Stomach (tissue), 4 donors: ENCODE measurements at regions not wholly inside any gene's neighbourhood (a gene's known extent, or its start where the extent isn't known, plus 50 kb on each side); places are given as distances from the start of the nearest gene placed in this dataset.
"Not testable (repeated sequence)": the region's sequence is repeated elsewhere in the genome, so short reads cannot be mapped to it uniquely, and the experiment has no call there.

Experiments used
- POLR2A ChIP-seq, 4 donors: fragments of 450-650 bp; IDR thresholded peaks; one replicate each; pipeline ENCODE4 v1.6.1; 2016; ENCODE audit warnings: antibody characterized with exemption in 4 of 4, control low read depth in 2 of 4, mild to moderate bottlenecking in 1 of 4, moderate library complexity in 1 of 4
- POLR2AphosphoS5 ChIP-seq, 3 donors: sonication (generic); formaldehyde crosslinking; IDR thresholded peaks; one replicate each; pipeline ENCODE4 v1.6.1; 2016; ENCODE audit warnings: antibody characterized with exemption in 3 of 3
- TF ChIP-seq, protein P1 (sequence below), 7 experiments: fragments of 450-650 bp in 4 of 7; fragments of 200-600 bp in 3 of 7; sonication (generic) in 3 of 7; IDR thresholded peaks; one replicate each; pipeline ENCODE4 v1.5.1; 2016 to 2019; ENCODE audit warnings: antibody characterized with exemption in 7 of 7, control low read depth in 2 of 7, mild to moderate bottlenecking in 1 of 7

DNA sequence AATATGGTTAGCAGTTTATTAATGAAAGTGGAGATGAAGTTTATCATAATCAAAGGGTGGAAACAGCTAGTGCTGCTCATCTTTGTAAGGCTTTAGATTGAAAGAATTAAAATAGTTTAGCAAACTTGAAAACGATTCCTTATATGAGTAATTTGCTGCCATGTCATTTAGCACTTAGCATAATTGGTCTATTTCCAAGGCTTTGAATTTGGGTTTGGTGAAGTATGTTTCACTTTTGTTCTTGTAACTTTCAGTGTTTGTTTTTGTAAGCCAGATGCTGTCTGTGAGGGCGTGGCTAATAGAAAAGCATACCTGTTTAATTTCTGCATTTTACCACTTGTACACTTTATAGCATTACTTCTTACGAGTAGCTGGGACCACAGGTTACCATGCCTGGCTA is 109.5 kb downstream of the LAT start:
- TF ChIP-seq, protein P1, sequence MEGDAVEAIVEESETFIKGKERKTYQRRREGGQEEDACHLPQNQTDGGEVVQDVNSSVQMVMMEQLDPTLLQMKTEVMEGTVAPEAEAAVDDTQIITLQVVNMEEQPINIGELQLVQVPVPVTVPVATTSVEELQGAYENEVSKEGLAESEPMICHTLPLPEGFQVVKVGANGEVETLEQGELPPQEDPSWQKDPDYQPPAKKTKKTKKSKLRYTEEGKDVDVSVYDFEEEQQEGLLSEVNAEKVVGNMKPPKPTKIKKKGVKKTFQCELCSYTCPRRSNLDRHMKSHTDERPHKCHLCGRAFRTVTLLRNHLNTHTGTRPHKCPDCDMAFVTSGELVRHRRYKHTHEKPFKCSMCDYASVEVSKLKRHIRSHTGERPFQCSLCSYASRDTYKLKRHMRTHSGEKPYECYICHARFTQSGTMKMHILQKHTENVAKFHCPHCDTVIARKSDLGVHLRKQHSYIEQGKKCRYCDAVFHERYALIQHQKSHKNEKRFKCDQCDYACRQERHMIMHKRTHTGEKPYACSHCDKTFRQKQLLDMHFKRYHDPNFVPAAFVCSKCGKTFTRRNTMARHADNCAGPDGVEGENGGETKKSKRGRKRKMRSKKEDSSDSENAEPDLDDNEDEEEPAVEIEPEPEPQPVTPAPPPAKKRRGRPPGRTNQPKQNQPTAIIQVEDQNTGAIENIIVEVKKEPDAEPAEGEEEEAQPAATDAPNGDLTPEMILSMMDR (IDR thresholded peaks at IDR 0.05) = not testable (repeated sequence)
- TF ChIP-seq POLR2A, POLR2AphosphoS5 (IDR thresholded peaks at IDR 0.05): not testable (repeated sequence)
